ENCODE measurements at regions not wholly inside any gene's neighbourhood (a gene's known extent, or its start where the extent isn't known, plus 50 kb on each side); places are given as distances from the start of the nearest gene placed in this dataset.
"Not testable (repeated sequence)": the region's sequence is repeated elsewhere in the genome, so short reads cannot be mapped to it uniquely, and the experiment has no call there.

GRCh38 chr10:28761084-28761846 is 83.9 kb downstream of the BAMBI start:
- Histone ChIP-seq H3K9me3 (replicated peaks in 1 of 11) (peaks cover 0 to 4% (median 0%) of the 10 kb centered on the region in 11 experiments; a peak in 1 of 22 replicates), H3K4me3 (no peak overlapping the region), H3K4me1 (peaks cover 0 to 3% (median 0%) of the 10 kb centered on the region in 10 experiments; a peak in 1 of 20 replicates), H3K27me3 (peaks cover 0 to 60% (median 0%) of the 10 kb centered on the region in 11 experiments; a peak in 10 of 22 replicates), H4K20me1 (no peaks in the 10 kb centered on the region), H3K9ac (no peak overlapping the region), H3K4me2 (no peak overlapping the region), H3K27ac (no peak overlapping the region), H3K36me3 (no peaks in the 10 kb centered on the region)
- no peak for TF ChIP-seq Cebpa-rat (IDR thresholded peaks at IDR 0.05)

DNA sequence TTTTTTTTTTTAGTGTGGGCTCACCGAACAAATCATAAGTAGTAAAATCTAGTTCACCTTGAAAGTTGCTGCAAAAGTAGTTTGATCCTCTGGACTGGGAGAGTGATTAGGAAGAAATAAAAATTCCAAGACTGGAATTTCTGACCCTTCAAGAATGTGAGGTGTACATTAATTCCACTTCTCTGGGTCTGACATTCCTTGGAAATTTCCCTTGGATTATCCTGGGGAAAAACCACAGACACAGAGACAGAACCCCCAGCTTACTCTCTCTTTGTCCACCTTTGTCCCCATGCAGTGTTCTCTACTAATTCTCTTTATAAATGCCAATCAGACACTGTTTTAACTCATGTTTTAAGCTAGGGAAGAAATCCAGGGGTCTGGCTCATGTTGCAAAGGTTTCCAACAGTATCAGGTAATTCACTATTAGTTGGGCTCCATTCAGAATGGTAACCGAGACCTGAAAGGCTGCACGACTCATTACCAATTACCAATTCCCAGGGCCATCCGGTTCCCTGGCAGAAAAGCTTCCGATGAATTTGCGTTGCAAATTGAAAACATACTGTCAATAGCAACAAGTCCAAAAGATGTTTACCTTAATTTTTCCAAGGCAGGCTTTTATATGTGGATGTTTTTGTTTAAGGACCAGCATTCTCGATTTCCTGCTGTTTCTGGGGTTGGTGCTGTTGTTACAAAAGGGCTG is 86.3 kb downstream of the BAMBI start:
- H3K36me3 ChIP-seq = no peaks in the 10 kb centered on the region
- H3K27me3 ChIP-seq = peaks cover 0 to 80% (median 10%) of the 10 kb centered on the region in 11 experiments; a peak in 12 of 22 replicates
- peaks cover 0 to 4% (median 0%) of the 10 kb centered on the region in 10 experiments; a peak in 3 of 20 replicates for H3K4me1 ChIP-seq
- H3K9me3 ChIP-seq (replicated peaks in 1 of 11) = peaks cover 0 to 4% (median 0%) of the 10 kb centered on the region in 11 experiments; a peak in 1 of 22 replicates
- H3K4me3 ChIP-seq = no peak overlapping the region
- no peak for TF ChIP-seq Cebpa-rat (IDR thresholded peaks at IDR 0.05)
- H3K27ac ChIP-seq = no peak overlapping the region
- 0 out of 22 replicates have a peak overlapping the region, but pooled peaks of 1 of the 11 experiments have one; percentile 1 for H3K4me2 ChIP-seq
- no peak overlapping the region for H3K9ac ChIP-seq
- H4K20me1 ChIP-seq = peaks cover 0 to 5% (median 0%) of the 10 kb centered on the region in 11 experiments; a peak in 1 of 22 replicates

GRCh38 chr10:28765641-28766040 is 88.3 kb downstream of the BAMBI start:
- Histone ChIP-seq H3K4me3 (no peak overlapping the region), H3K4me1 (peaks cover 10 to 21% (median 14%) of the 10 kb centered on the region in 10 experiments), H3K36me3 (no peaks in the 10 kb centered on the region), H3K27ac (no peak overlapping the region), H3K9ac (no peak overlapping the region), H3K4me2 (no peak overlapping the region), H3K27me3 (peaks cover 0 to 99% (median 10%) of the 10 kb centered on the region in 11 experiments; a peak in 12 of 22 replicates), H4K20me1 (peaks cover 0 to 12% (median 0%) of the 10 kb centered on the region in 11 experiments; a peak in 1 of 22 replicates), H3K9me3 (replicated peaks in 1 of 11) (peaks cover 0 to 4% (median 0%) of the 10 kb centered on the region in 11 experiments; a peak in 5 of 22 replicates)
- no peak for TF ChIP-seq Cebpa-rat (IDR thresholded peaks at IDR 0.05)

- Histone ChIP-seq H3K27me3 (peaks cover 0 to 87% (median 10%) of the 10 kb centered on the region in 11 experiments; a peak in 12 of 22 replicates), H3K36me3 (no peaks in the 10 kb centered on the region), H3K4me2 (peak overlapping the region in 1 of 11 experiments; percentile 72; a peak in 1 of 22 replicates), H3K27ac (no peak overlapping the region), H4K20me1 (peaks cover 0 to 12% (median 0%) of the 10 kb centered on the region in 11 experiments; a peak in 1 of 22 replicates), H3K9ac (no peak overlapping the region), H3K9me3 (replicated peaks in 1 of 11) (peaks cover 11 to 20% (median 13%) of the 10 kb centered on the region in 11 experiments; a peak in 20 of 22 replicates), H3K4me1 (peaks cover 10 to 29% (median 14%) of the 10 kb centered on the region in 10 experiments), H3K4me3 (no peak overlapping the region)
- no peak for TF ChIP-seq Cebpa-rat (IDR thresholded peaks at IDR 0.05)
Observed at GRCh38 chr10:28768227-28768626, 90.9 kb downstream of the BAMBI start.

- Histone ChIP-seq H3K4me1 (peaks cover 10 to 29% (median 13%) of the 10 kb centered on the region in 10 experiments), H3K27me3 (peaks cover 0 to 86% (median 10%) of the 10 kb centered on the region in 11 experiments; a peak in 12 of 22 replicates), H3K4me3 (no peak overlapping the region), H3K36me3 (no peaks in the 10 kb centered on the region), H3K4me2 (peak overlapping the region; percentile 36 to 72 (median 52); a peak in 21 of 22 replicates), H3K9ac (no peak overlapping the region), H4K20me1 (peaks cover 0 to 12% (median 0%) of the 10 kb centered on the region in 11 experiments; a peak in 1 of 22 replicates), H3K9me3 (replicated peaks in 1 of 11) (peaks cover 11 to 26% (median 16%) of the 10 kb centered on the region in 11 experiments; a peak in 20 of 22 replicates), H3K27ac (no peak overlapping the region)
- TF ChIP-seq Cebpa-rat (IDR thresholded peaks at IDR 0.05) = no peak
Observed at GRCh38 chr10:28769091-28769604, 91.8 kb downstream of the BAMBI start.

DNA sequence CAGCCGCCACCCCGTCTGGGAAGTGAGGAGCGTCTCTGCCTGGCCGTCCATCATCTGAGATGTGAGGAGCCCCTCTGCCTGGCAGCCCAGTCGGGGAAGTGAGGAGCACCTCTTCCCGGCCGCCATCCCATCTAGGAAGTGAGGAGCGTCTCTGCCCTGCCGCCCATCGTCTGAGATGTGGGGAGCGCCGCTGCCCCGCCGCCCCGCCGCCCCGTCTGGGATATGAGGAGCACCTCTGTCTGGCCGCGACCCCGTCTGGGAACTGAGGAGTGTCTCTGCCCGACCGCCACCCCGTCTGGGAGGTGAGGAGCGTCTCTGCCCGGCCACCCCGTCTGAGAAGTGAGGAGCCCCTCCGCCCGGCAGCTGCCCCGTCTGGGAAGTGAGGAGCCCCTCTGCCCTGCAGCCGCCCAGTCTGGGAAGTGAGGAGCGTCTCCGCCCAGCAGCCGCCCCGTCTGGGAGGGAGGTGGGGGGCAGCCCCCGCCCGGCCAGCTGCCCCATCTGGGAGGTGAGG is 94.3 kb downstream of the BAMBI start:
- peaks cover 0 to 85% (median 10%) of the 10 kb centered on the region in 11 experiments; a peak in 12 of 22 replicates for H3K27me3 ChIP-seq
- H3K27ac ChIP-seq, H3K4me3 ChIP-seq, H3K36me3 ChIP-seq, H3K9ac ChIP-seq, H3K4me2 ChIP-seq: not testable (repeated sequence)
- peaks cover 30 to 46% (median 38%) of the 10 kb centered on the region in 11 experiments for H3K9me3 ChIP-seq (replicated peaks in 1 of 11)
- peaks cover 0 to 12% (median 0%) of the 10 kb centered on the region in 11 experiments; a peak in 1 of 22 replicates for H4K20me1 ChIP-seq
- peaks cover 10 to 34% (median 13%) of the 10 kb centered on the region in 10 experiments for H3K4me1 ChIP-seq

- peaks cover 0 to 5% (median 0%) of the 10 kb centered on the region in 11 experiments; a peak in 1 of 22 replicates for H4K20me1 ChIP-seq
- H3K9me3 ChIP-seq (replicated peaks in 1 of 11) = peaks cover 30 to 46% (median 38%) of the 10 kb centered on the region in 11 experiments
- TF ChIP-seq Cebpa-rat (IDR thresholded peaks at IDR 0.05) = no peak
- no peak overlapping the region for H3K4me3 ChIP-seq
- H3K27ac ChIP-seq = no peak overlapping the region
- H3K4me1 ChIP-seq = peaks cover 8 to 25% (median 9%) of the 10 kb centered on the region in 10 experiments
- H3K27me3 ChIP-seq = peaks cover 0 to 65% (median 0%) of the 10 kb centered on the region in 11 experiments; a peak in 8 of 22 replicates
- H3K4me2 ChIP-seq = peak overlapping the region in 2 of 11 experiments; percentile 11 to 16; a peak in 3 of 22 replicates
- no peaks in the 10 kb centered on the region for H3K36me3 ChIP-seq
- H3K9ac ChIP-seq = no peak overlapping the region
Observed at GRCh38 chr10:28774051-28774995, 97.0 kb downstream of the BAMBI start.
